ENCODE measurements at regions not wholly inside any gene's neighbourhood (a gene's known extent, or its start where the extent isn't known, plus 50 kb on each side); places are given as distances from the start of the nearest gene placed in this dataset.

- TF ChIP-seq CTCF (IDR thresholded peaks at IDR 0.05; ENCODE audit: extremely low read depth in 1 of 2, insufficient read depth in 1 of 2, low read depth in 1 of 2, low read length in 2 of 2): no peak
- TF ChIP-seq MAX (IDR thresholded peaks at IDR 0.05; ENCODE audit: insufficient read depth, insufficient read length): no peak
- no peak for TF ChIP-seq EZH2 (IDR thresholded peaks at IDR 0.05; ENCODE audit: borderline replicate concordance, low read depth, low read length, severe bottlenecking)
- no peak for TF ChIP-seq POLR2A (IDR thresholded peaks at IDR 0.05; ENCODE audit: low read depth, low read length)
- TF ChIP-seq POLR2AphosphoS5 (IDR thresholded peaks at IDR 0.05; ENCODE audit: insufficient read depth, low read depth, low read length): no peak
- TF ChIP-seq JUN (IDR thresholded peaks at IDR 0.05; ENCODE audit: borderline replicate concordance, insufficient read depth, insufficient read length, low read depth): no peak
- no peak for TF ChIP-seq MYC (IDR thresholded peaks at IDR 0.05; ENCODE audit: low read depth, low read length)
- no peak for TF ChIP-seq GATA2 (IDR thresholded peaks at IDR 0.05; ENCODE audit: insufficient read depth, insufficient read length, low read depth, low read length)
Measured at GRCh38 chr5:93845376-93845775, 104.0 kb upstream of the POU5F2 start.

Data from endothelial cell of umbilical vein (primary cell).